Osteoblast (primary cell): ENCODE measurements at regions not wholly inside any gene's neighbourhood (a gene's known extent, or its start where the extent isn't known, plus 50 kb on each side); places are given as distances from the start of the nearest gene placed in this dataset.

Experiments used
- DNase-seq: peaks from one replicate; pipeline ENCODE4 v3.0.0; 2011; ENCODE audit warnings: low spot score, mixed read lengths; ENCODE audit not compliant: insufficient read length; ENCODE audit errors: missing footprints
- H2AFZ ChIP-seq: 2 replicates; pipeline ENCODE4 v1.6.0; 2011; ENCODE audit warnings: mild to moderate bottlenecking, low read length
- H3K27ac ChIP-seq: 2 replicates; pipeline ENCODE4 v1.5.1; 2011; ENCODE audit warnings: mild to moderate bottlenecking, low read depth, low read length, moderate library complexity
- H3K27me3 ChIP-seq: 2 replicates; pipeline ENCODE4 v1.6.0; 2012; ENCODE audit warnings: mild to moderate bottlenecking, control low read depth, inconsistent platforms, low read length, moderate library complexity; ENCODE audit not compliant: insufficient read depth
- H3K36me3 ChIP-seq: 2 replicates; pipeline ENCODE4 v1.5.1; 2011; ENCODE audit warnings: mild to moderate bottlenecking, low read length, control low read depth, moderate library complexity; ENCODE audit not compliant: insufficient read depth
- H3K4me1 ChIP-seq: 2 replicates; pipeline ENCODE4 v1.5.1; 2011; ENCODE audit warnings: mild to moderate bottlenecking, low read length, control low read depth, moderate library complexity; ENCODE audit not compliant: insufficient read depth
- H3K4me2 ChIP-seq: 2 replicates; pipeline ENCODE4 v1.6.0; 2011; ENCODE audit warnings: mild to moderate bottlenecking, low read length; ENCODE audit not compliant: insufficient read depth
- H3K4me3 ChIP-seq: fragments of 200-600 bp; sonication (generic); 3 replicates; pipeline ENCODE4 v1.5.1; 2012; ENCODE audit warnings: mild to moderate bottlenecking, low read length, inconsistent platforms; ENCODE audit not compliant: insufficient read depth
- H3K79me2 ChIP-seq: 2 replicates; pipeline ENCODE4 v1.6.0; 2012; ENCODE audit warnings: mild to moderate bottlenecking, low read length, control low read depth, inconsistent platforms; ENCODE audit not compliant: insufficient read depth
- H3K9me3 ChIP-seq: 2 replicates; pipeline ENCODE4 v1.5.1; 2011; ENCODE audit warnings: low read depth, low read length, control low read depth
- H4K20me1 ChIP-seq: 2 replicates; pipeline ENCODE4 v1.6.0; 2012; ENCODE audit warnings: mild to moderate bottlenecking, low read length, control low read depth; ENCODE audit not compliant: insufficient read depth
- TF ChIP-seq, protein P1 (sequence below): IDR thresholded peaks from 2 replicates; pipeline ENCODE4 v1.5.1; 2011; ENCODE audit warnings: mild to moderate bottlenecking, low read depth, low read length, moderate library complexity; ENCODE audit errors: extremely low read depth

DNA sequence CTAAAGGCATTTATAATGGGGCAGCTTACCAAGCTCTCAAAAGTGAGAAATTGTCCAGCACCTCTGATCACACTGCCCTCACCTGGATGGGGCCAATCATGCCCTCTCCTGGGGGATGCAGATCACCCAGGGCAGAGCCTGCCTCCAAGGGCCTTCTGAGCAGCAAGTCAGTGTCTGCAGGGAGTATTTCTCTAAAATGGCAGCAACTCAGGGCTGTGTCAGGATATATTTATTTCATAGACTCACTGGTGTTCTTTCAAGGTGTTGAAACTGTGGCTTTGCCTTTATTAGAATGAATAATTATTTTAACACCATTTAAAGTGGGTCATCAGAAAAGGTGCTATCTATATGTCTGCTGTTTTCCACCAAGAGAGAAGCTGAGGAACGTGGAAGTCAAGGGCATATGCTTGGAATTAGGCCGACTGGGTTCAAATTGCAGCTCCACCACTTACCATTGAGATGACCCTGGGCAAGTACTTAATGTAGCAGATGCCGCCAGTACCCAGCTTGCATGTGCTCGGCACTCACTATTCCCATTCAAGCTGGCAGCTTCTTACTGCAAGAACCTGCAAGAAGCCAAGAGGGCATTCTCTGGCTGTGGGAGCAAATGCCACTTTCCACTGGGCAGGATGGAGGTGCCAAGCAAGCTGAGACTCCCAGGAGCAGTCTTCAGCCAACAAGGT, 590.0 kb downstream of the BCOR start:
- TF ChIP-seq, protein P1, sequence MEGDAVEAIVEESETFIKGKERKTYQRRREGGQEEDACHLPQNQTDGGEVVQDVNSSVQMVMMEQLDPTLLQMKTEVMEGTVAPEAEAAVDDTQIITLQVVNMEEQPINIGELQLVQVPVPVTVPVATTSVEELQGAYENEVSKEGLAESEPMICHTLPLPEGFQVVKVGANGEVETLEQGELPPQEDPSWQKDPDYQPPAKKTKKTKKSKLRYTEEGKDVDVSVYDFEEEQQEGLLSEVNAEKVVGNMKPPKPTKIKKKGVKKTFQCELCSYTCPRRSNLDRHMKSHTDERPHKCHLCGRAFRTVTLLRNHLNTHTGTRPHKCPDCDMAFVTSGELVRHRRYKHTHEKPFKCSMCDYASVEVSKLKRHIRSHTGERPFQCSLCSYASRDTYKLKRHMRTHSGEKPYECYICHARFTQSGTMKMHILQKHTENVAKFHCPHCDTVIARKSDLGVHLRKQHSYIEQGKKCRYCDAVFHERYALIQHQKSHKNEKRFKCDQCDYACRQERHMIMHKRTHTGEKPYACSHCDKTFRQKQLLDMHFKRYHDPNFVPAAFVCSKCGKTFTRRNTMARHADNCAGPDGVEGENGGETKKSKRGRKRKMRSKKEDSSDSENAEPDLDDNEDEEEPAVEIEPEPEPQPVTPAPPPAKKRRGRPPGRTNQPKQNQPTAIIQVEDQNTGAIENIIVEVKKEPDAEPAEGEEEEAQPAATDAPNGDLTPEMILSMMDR = no peak
- no peak overlapping the region for H2AFZ ChIP-seq
- H3K79me2 ChIP-seq = no peaks in the 10 kb centered on the region

DNA sequence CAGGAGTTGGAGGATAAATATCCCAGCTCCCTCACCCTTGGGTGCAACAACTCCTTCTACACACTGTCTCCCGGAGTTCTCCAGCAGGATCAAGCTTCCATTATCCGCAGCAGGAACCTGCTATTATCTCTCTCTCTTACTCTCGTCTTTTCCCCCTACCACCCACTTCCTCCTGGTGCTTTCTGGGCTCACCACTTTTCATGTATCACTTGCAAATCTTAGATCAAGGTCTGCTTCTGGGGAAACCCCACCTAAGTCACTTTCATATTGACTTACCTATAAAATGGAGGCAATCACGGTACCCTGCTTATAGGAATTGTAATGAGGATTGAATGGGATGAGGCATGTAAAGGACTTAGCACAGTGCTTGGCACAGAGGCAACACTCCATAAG, 589.5 kb downstream of the BCOR start:
- TF ChIP-seq, protein P1 = no peak
- DNase-seq = no peak
- no peak overlapping the region for H3K4me2 ChIP-seq
- H3K4me3 ChIP-seq = no peak overlapping the region
- H3K27ac ChIP-seq = no peak overlapping the region
- peaks cover 5% of the 10 kb centered on the region for H3K9me3 ChIP-seq
- no peaks in the 10 kb centered on the region for H4K20me1 ChIP-seq
- no peaks in the 10 kb centered on the region for H3K36me3 ChIP-seq
- no peak overlapping the region for H2AFZ ChIP-seq
- H3K4me1 ChIP-seq = no peaks in the 10 kb centered on the region
- no peaks in the 10 kb centered on the region for H3K79me2 ChIP-seq
- peaks cover 10% of the 10 kb centered on the region for H3K27me3 ChIP-seq

More for the DNA sequence above, 590.0 kb downstream of the BCOR start:
- Histone ChIP-seq H3K27ac (no peak overlapping the region), H3K36me3 (no peaks in the 10 kb centered on the region), H3K27me3 (peaks cover 13% of the 10 kb centered on the region), H4K20me1 (no peaks in the 10 kb centered on the region), H3K9me3 (peaks cover 5% of the 10 kb centered on the region), H3K4me3 (no peak overlapping the region), H3K4me2 (no peak overlapping the region), H3K4me1 (no peaks in the 10 kb centered on the region)
- DNase-seq = no peak

DNA sequence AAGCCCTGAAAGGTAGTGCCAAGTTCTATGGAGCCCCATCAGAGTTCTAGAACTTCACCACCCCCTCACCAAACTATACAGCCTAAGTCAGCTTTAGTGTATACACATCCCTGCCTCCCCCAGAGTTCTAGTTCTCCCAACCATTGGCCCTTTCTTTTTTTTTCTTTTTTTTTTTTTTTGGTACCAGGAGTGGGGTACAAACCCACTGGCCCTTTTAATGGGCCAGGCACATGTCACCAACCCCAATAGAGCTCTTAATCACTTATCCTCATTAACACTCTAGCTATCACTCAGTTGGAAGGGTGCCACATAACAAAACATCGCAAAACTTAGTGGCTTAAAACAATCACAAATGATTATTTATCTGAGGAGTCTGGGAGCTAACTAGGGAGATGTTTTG, 588.6 kb downstream of the BCOR start:
- no peak for DNase-seq
- H3K36me3 ChIP-seq = no peaks in the 10 kb centered on the region
- H2AFZ ChIP-seq = no peak overlapping the region

DNA sequence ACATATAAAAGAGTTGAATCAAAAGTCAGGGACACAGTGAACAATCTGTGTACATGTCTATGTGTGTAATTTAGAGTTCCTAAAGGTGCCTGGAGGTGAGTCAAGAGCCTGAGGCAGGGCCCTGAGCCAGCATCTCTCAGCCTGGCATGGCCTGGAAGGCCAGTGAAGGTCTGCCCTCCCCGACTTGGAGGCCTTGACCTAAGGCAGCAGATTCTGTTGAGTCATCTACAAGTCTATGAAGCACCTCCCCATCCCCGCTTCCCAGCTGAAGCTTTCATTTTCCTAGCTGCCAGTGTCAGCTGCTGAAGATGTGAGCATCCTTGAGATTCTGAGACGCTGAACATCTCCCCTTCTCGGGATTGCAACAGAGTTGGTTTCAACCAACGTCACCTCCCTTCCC, 583.9 kb downstream of the BCOR start:
- Histone ChIP-seq H3K27ac (no peak overlapping the region), H3K9me3 (peaks cover 5% of the 10 kb centered on the region), H3K27me3 (peaks cover 6% of the 10 kb centered on the region), H3K36me3 (no peaks in the 10 kb centered on the region), H3K4me1 (peaks cover 17% of the 10 kb centered on the region), H2AFZ (peak overlapping the region; percentile 65), H3K79me2 (no peaks in the 10 kb centered on the region), H3K4me3 (peak overlapping the region; percentile 32), H3K4me2 (peak overlapping the region; percentile 54), H4K20me1 (no peaks in the 10 kb centered on the region)
- DNase-seq = peak; percentile 65
- TF ChIP-seq, protein P1 = no peak

More for the DNA sequence above, 588.6 kb downstream of the BCOR start:
- H3K4me3 ChIP-seq = no peak overlapping the region
- TF ChIP-seq, protein P1 = no peak
- no peaks in the 10 kb centered on the region for H3K79me2 ChIP-seq
- no peaks in the 10 kb centered on the region for H4K20me1 ChIP-seq
- peaks cover 8% of the 10 kb centered on the region for H3K4me1 ChIP-seq
- H3K4me2 ChIP-seq = no peak overlapping the region
- H3K9me3 ChIP-seq = peaks cover 5% of the 10 kb centered on the region
- H3K27ac ChIP-seq = no peak overlapping the region
- H3K27me3 ChIP-seq = peaks cover 5% of the 10 kb centered on the region
